SU-DHL-6 (cell line): ENCODE measurements at regions not wholly inside any gene's neighbourhood (a gene's known extent, or its start where the extent isn't known, plus 50 kb on each side); places are given as distances from the start of the nearest gene placed in this dataset.

Experiments used
- EZH2phosphoT487 ChIP-seq: fragments of 200-600 bp; sonication (generic), shearing (Covaris generic); conservative IDR thresholded peaks from 2 replicates; pipeline ENCODE4 v1.6.1; 2018; ENCODE audit warnings: mild to moderate bottlenecking, antibody characterized with exemption, low read length, moderate library complexity, mixed read lengths
- TF ChIP-seq, protein P1 (sequence below): fragments of 200-600 bp; sonication (generic); IDR thresholded peaks from one replicate; pipeline ENCODE4 v1.5.1; 2017; ENCODE audit warnings: antibody characterized with exemption, mild to moderate bottlenecking, low read length, moderate library complexity; ENCODE audit not compliant: insufficient read depth, poor library complexity, severe bottlenecking

DNA sequence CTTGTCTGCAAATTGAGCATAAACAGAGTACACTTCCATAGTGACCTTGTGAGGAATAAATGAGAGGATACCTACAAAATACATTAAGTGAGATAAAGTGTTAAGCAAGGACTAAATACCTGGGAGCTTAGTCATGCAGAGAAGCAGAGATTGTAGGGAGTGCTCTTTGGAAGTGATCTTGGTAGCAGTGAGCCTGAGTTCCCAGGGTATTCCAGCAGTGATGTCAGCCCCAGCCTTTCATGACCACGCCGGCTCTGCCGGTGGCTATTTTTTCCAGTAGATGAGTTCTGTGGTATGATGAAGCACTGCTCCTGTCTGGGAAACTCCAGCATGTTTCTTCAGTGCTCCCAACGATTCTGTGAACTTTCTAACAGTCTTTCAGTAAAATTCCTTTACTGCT lies 391.5 kb upstream of the IGFBP7 start:
- TF ChIP-seq, protein P1, sequence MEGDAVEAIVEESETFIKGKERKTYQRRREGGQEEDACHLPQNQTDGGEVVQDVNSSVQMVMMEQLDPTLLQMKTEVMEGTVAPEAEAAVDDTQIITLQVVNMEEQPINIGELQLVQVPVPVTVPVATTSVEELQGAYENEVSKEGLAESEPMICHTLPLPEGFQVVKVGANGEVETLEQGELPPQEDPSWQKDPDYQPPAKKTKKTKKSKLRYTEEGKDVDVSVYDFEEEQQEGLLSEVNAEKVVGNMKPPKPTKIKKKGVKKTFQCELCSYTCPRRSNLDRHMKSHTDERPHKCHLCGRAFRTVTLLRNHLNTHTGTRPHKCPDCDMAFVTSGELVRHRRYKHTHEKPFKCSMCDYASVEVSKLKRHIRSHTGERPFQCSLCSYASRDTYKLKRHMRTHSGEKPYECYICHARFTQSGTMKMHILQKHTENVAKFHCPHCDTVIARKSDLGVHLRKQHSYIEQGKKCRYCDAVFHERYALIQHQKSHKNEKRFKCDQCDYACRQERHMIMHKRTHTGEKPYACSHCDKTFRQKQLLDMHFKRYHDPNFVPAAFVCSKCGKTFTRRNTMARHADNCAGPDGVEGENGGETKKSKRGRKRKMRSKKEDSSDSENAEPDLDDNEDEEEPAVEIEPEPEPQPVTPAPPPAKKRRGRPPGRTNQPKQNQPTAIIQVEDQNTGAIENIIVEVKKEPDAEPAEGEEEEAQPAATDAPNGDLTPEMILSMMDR, result no peak
- TF ChIP-seq EZH2phosphoT487, result no peak
